H1 (cell line): ENCODE measurements at regions not wholly inside any gene's neighbourhood (a gene's known extent, or its start where the extent isn't known, plus 50 kb on each side); places are given as distances from the start of the nearest gene placed in this dataset.
A peak's percentile ranks its signal among the peaks of the same experiment; 100 is the strongest.

Source experiments
- CTCF ChIA-PET: fragments of 300-600 bp; sonication (Branson Sonifier 250); formaldehyde crosslinking; loops from one replicate; lab custom pipeline; 2021; ENCODE audit not compliant: partially characterized antibody; lab: Charles Lee
- POLR2A ChIA-PET: fragments of 300-600 bp; sonication (Branson Sonifier 250); formaldehyde crosslinking; loops from one replicate; lab custom pipeline; 2021; ENCODE audit warnings: inconsistent platforms; ENCODE audit not compliant: partially characterized antibody; lab: Charles Lee
- DNase-seq, 2 experiments: peaks; one replicate each; pipeline versions ENCODE4 v3.0.0 to v3.0.0-alpha.2; 2010 to 2022; ENCODE audit warnings: low spot score in 2 of 2, low read depth in 1 of 2, mixed read lengths in 1 of 2
- FAIRE-seq: peaks from 2 replicates; lab custom pipeline; 2011; peaks lifted over from hg19 to GRCh38; lab: Jason Lieb, UNC
- H2AFZ ChIP-seq: 2 replicates; pipeline ENCODE4 v1.8.1; 2012; ENCODE audit warnings: low read length, inconsistent platforms
- H2AK5ac ChIP-seq: 2 replicates; pipeline ENCODE4 v1.6.1; 2013; ENCODE audit warnings: low read depth, low read length
- H2BK120ac ChIP-seq: replicated peaks from 2 replicates; pipeline ENCODE3; 2013; ENCODE audit warnings: low read depth, low read length, inconsistent platforms
- H2BK12ac ChIP-seq: 2 replicates; pipeline ENCODE4 v1.6.1; 2013; ENCODE audit warnings: low read depth, low read length
- H2BK15ac ChIP-seq: 2 replicates; pipeline ENCODE4 v1.6.1; 2013; ENCODE audit warnings: low read length
- H2BK20ac ChIP-seq: 2 replicates; pipeline ENCODE4 v1.6.1; 2013; ENCODE audit warnings: low read length
- H2BK5ac ChIP-seq: 2 replicates; pipeline ENCODE4 v1.6.1; 2013; ENCODE audit warnings: low read depth, low read length
- H3K14ac ChIP-seq: 2 replicates; pipeline ENCODE4 v1.6.1; 2013; ENCODE audit warnings: inconsistent platforms; ENCODE audit not compliant: insufficient read length
- H3K18ac ChIP-seq: 2 replicates; pipeline ENCODE4 v1.6.1; 2013; ENCODE audit warnings: low read length; ENCODE audit errors: extremely low read depth
- H3K23ac ChIP-seq: 2 replicates; pipeline ENCODE4 v1.6.1; 2013; ENCODE audit warnings: inconsistent platforms; ENCODE audit not compliant: insufficient read length
- H3K23me2 ChIP-seq: 2 replicates; pipeline ENCODE4 v1.6.1; 2013; ENCODE audit warnings: low read depth, low read length
- H3K27ac ChIP-seq: 2 replicates; pipeline ENCODE4 v1.6.1; 2011; ENCODE audit warnings: low read depth, low read length, inconsistent platforms
- H3K27me3 ChIP-seq, 4 experiments: replicated peaks in 1 of 4; 1 replicate in 1 of 4; 2 replicates in 3 of 4; pipeline versions ENCODE4 v1.6.1 to v1.8.1; 2011 to 2013; ENCODE audit warnings: low read length in 3 of 4, mild to moderate bottlenecking in 3 of 4, inconsistent platforms in 2 of 4, mixed read lengths in 2 of 4, moderate library complexity in 1 of 4; ENCODE audit not compliant: control insufficient read depth in 3 of 4, insufficient read depth in 3 of 4; ENCODE audit errors: extremely low read depth in 1 of 4
- H3K36me3 ChIP-seq, 4 experiments: 2 replicates each; pipeline versions ENCODE4 v1.6.1 to v1.8.1; 2011 to 2013; ENCODE audit warnings: mild to moderate bottlenecking in 4 of 4, low read length in 3 of 4, moderate library complexity in 2 of 4, control low read depth in 1 of 4, inconsistent platforms in 1 of 4; ENCODE audit not compliant: insufficient read depth in 4 of 4, control insufficient read depth in 2 of 4
- H3K4ac ChIP-seq: replicated peaks from 2 replicates; pipeline ENCODE3; 2013; ENCODE audit warnings: low read length, low read depth, mixed read lengths, inconsistent platforms; ENCODE audit not compliant: insufficient read length
- H3K4me1 ChIP-seq, 4 experiments: replicated peaks in 1 of 4; 1 replicate in 1 of 4; 2 replicates in 3 of 4; pipeline versions ENCODE4 v1.6.1 to v1.8.1; 2011 to 2013; ENCODE audit warnings: low read length in 3 of 4, inconsistent platforms in 2 of 4, mixed read lengths in 1 of 4; ENCODE audit not compliant: insufficient read depth in 4 of 4, control insufficient read depth in 3 of 4
- H3K4me2 ChIP-seq, 2 experiments: 2 replicates each; pipeline versions ENCODE4 v1.6.1 to v1.8.1; 2011 to 2013; ENCODE audit warnings: low read depth in 2 of 2, low read length in 2 of 2, control low read depth in 1 of 2, inconsistent platforms in 1 of 2, mild to moderate bottlenecking in 1 of 2; ENCODE audit not compliant: insufficient read depth in 1 of 2
- H3K4me3 ChIP-seq, 4 experiments: fragments of 200-600, 300-600 bp in 1 of 4; sonication (generic), shearing (Covaris generic), sonication (Bioruptor Twin) in 1 of 4; 2 replicates each; pipeline versions ENCODE4 v1.5.1 to v1.8.1; 2011 to 2016; ENCODE audit warnings: low read length in 4 of 4, low read depth in 3 of 4, control low read depth in 2 of 4, inconsistent platforms in 2 of 4, mild to moderate bottlenecking in 2 of 4, mixed read lengths in 1 of 4, moderate library complexity in 1 of 4; ENCODE audit not compliant: insufficient read depth in 2 of 4; ENCODE audit errors: extremely low read depth in 1 of 4
- H3K56ac ChIP-seq: replicated peaks from 2 replicates; pipeline ENCODE3; 2013; ENCODE audit warnings: low read depth, mild to moderate bottlenecking, mixed read lengths, low read length, inconsistent platforms; ENCODE audit not compliant: insufficient read length
- H3K79me1 ChIP-seq: 2 replicates; pipeline ENCODE4 v1.6.1; 2013; ENCODE audit warnings: low read depth, low read length, control low read depth
- H3K79me2 ChIP-seq, 2 experiments: 2 replicates each; pipeline versions ENCODE4 v1.6.1 to v1.8.1; 2012 to 2013; ENCODE audit warnings: low read length in 2 of 2, mild to moderate bottlenecking in 2 of 2, inconsistent platforms in 1 of 2; ENCODE audit not compliant: insufficient read depth in 2 of 2, control insufficient read depth in 1 of 2
- H3K9ac ChIP-seq, 4 experiments: replicated peaks in 1 of 4; 1 replicate in 1 of 4; 2 replicates in 3 of 4; pipeline versions ENCODE4 v1.6.1 to v1.8.1; 2011 to 2013; ENCODE audit warnings: low read depth in 3 of 4, low read length in 3 of 4, control low read depth in 2 of 4, mild to moderate bottlenecking in 2 of 4, moderate library complexity in 2 of 4, inconsistent platforms in 1 of 4; ENCODE audit errors: extremely low read depth in 1 of 4
- H3K9me3 ChIP-seq, 2 experiments: 2 replicates each; pipeline versions ENCODE4 v1.6.1 to v1.8.1; 2012 to 2013; ENCODE audit warnings: mild to moderate bottlenecking in 2 of 2, moderate library complexity in 2 of 2, control low read depth in 1 of 2, inconsistent platforms in 1 of 2, low read depth in 1 of 2, low read length in 1 of 2, mixed read lengths in 1 of 2; ENCODE audit not compliant: insufficient read depth in 2 of 2
- H4K20me1 ChIP-seq, 2 experiments: replicated peaks in 1 of 2; 2 replicates each; pipeline versions ENCODE3 to v1.8.1; 2011 to 2013; ENCODE audit warnings: inconsistent platforms in 2 of 2, low read length in 2 of 2, mild to moderate bottlenecking in 1 of 2; ENCODE audit not compliant: insufficient read depth in 2 of 2, control insufficient read depth in 1 of 2
- H4K5ac ChIP-seq: 2 replicates; pipeline ENCODE4 v1.6.1; 2013; ENCODE audit warnings: low read length, low read depth, mixed read lengths, inconsistent platforms; ENCODE audit not compliant: insufficient read length
- H4K8ac ChIP-seq: 2 replicates; pipeline ENCODE4 v1.8.0; 2013; ENCODE audit warnings: mild to moderate bottlenecking, moderate library complexity, low read length, inconsistent platforms; ENCODE audit not compliant: insufficient read depth; ENCODE audit errors: extremely low read depth
- H4K91ac ChIP-seq: replicated peaks from 2 replicates; pipeline ENCODE3; 2013; ENCODE audit warnings: low read length, mixed read lengths, inconsistent platforms; ENCODE audit not compliant: insufficient read length
- BCL11A ChIP-seq, 2 experiments: IDR thresholded peaks; one replicate each; pipeline ENCODE4 v1.6.1; 2011; ENCODE audit warnings: low read depth in 2 of 2, low read length in 2 of 2, mild to moderate bottlenecking in 2 of 2
- E2F6 ChIP-seq: IDR thresholded peaks from 2 replicates; pipeline ENCODE4 v1.6.1; 2012; ENCODE audit warnings: inconsistent platforms
- HDAC2 ChIP-seq, 2 experiments: fragments of 300-600 bp in 1 of 2; sonication (generic) in 1 of 2; IDR thresholded peaks; 2 replicates each; pipeline ENCODE4 v1.6.1; 2011 to 2012; ENCODE audit warnings: low read depth in 2 of 2, low read length in 2 of 2, mild to moderate bottlenecking in 2 of 2, moderate library complexity in 2 of 2, borderline replicate concordance in 1 of 2, inconsistent platforms in 1 of 2
- KDM5A ChIP-seq: fragments of 200-600 bp; IDR thresholded peaks from 2 replicates; pipeline ENCODE4 v1.7.1; 2012; ENCODE audit warnings: mild to moderate bottlenecking, low read length, inconsistent platforms, mixed read lengths
- MAX ChIP-seq: IDR thresholded peaks from 2 replicates; pipeline ENCODE4 v1.6.1; 2012; ENCODE audit warnings: inconsistent platforms
- POU5F1 ChIP-seq: IDR thresholded peaks from 2 replicates; pipeline ENCODE4 v1.6.1; 2011; ENCODE audit warnings: low read depth, mild to moderate bottlenecking, low read length, moderate library complexity
- RFX5 ChIP-seq: IDR thresholded peaks from 2 replicates; pipeline ENCODE4 v1.6.1; 2011; ENCODE audit warnings: low read depth, low read length, improper control_type of control experiment, borderline replicate concordance
- SIRT6 ChIP-seq: IDR thresholded peaks from one replicate; pipeline ENCODE4 v1.7.1; 2012; ENCODE audit warnings: low read length, inconsistent platforms
- SP2 ChIP-seq: IDR thresholded peaks from 2 replicates; pipeline ENCODE4 v1.6.1; 2012; ENCODE audit warnings: mild to moderate bottlenecking, low read length, inconsistent platforms
- SP4 ChIP-seq: IDR thresholded peaks from 2 replicates; pipeline ENCODE4 v1.6.1; 2012; ENCODE audit warnings: low read length, inconsistent platforms
- TAF1 ChIP-seq: IDR thresholded peaks from 2 replicates; pipeline ENCODE4 v1.6.1; 2011; ENCODE audit warnings: mild to moderate bottlenecking, low read depth, low read length
- TAF7 ChIP-seq: optimal IDR thresholded peaks from 2 replicates; pipeline ENCODE3; 2011; ENCODE audit warnings: low read depth, mild to moderate bottlenecking, inconsistent platforms, low read length, moderate library complexity, borderline replicate concordance
- TCF12 ChIP-seq: IDR thresholded peaks from 2 replicates; pipeline ENCODE4 v1.6.1; 2011; ENCODE audit warnings: low read depth, mild to moderate bottlenecking, low read length
- TEAD4 ChIP-seq: IDR thresholded peaks from 2 replicates; pipeline ENCODE4 v1.6.1; 2012; ENCODE audit warnings: low read depth, low read length, inconsistent platforms, mixed read lengths
- WGBS, 2 experiments: shearing (Covaris generic) in 1 of 2; methylation state at CpG; one replicate each; pipeline versions ENCODE4 v1.1.6 to v1.1.7; 2013 to 2015; ENCODE audit warnings: low lambda C conversion rate in 2 of 2, mixed read lengths in 2 of 2, inconsistent platforms in 1 of 2, low coverage in 1 of 2, missing lambda C conversion rate in 1 of 2; ENCODE audit not compliant: insufficient replicate concordance in 2 of 2, insufficient coverage in 1 of 2, insufficient read length in 1 of 2; ENCODE audit errors: extremely low coverage in 1 of 2, missing lambda C conversion rate in 1 of 2; 5-methylcytosine and 5-hydroxymethylcytosine counted together

- POLR2A ChIA-PET: no interaction called here
- Histone ChIP-seq H2BK15ac (no peak overlapping the region), H3K9me3 (no peaks in the 10 kb centered on the region), H3K27ac (no peak overlapping the region), H2AFZ (0 out of 2 replicates have a peak overlapping the region, but pooled peaks have one; percentile 33), H4K5ac (no peak overlapping the region), H3K79me2 (no peaks in the 10 kb centered on the region), H3K56ac (no peak overlapping the region), H3K14ac (no peak overlapping the region), H3K36me3 (no peaks in the 10 kb centered on the region), H3K79me1 (no peaks in the 10 kb centered on the region), H4K91ac (no peak overlapping the region), H2BK20ac (no peak overlapping the region), H3K4me3 (no peak overlapping the region), H3K4ac (no peak overlapping the region), H4K8ac (no peak overlapping the region), H3K18ac (no peak overlapping the region), H3K9ac (no peak overlapping the region), H3K27me3 (no peaks in the 10 kb centered on the region), H3K4me1 (no peaks in the 10 kb centered on the region), H2BK120ac (no peak overlapping the region), H2BK5ac (no peak overlapping the region), H3K23me2 (no peaks in the 10 kb centered on the region), H3K4me2 (no peak overlapping the region), H4K20me1 (no peaks in the 10 kb centered on the region), H3K23ac (no peak overlapping the region), H2BK12ac (no peak overlapping the region), H2AK5ac (no peak overlapping the region)
- CTCF ChIA-PET: interaction anchor here (1.1 to 1.7 kb wide), 2 partner anchors 11 to 55 kb away, joined by 3 to 12 read pairs; no protein-coding TSS in a partner anchor
- DNase-seq: peak in 1 of 2 experiments; percentile 43
- no peak for FAIRE-seq
- WGBS, 2 experiments: 79% methylated on average over 5 of the region's 6 CpGs; no CpG with 5 or more reads in 1 of the 2 experiments
- TF ChIP-seq SP2 (no peak), TCF12 (no peak), RFX5 (no peak), MAX (no peak), TEAD4 (no peak), SP4 (no peak), HDAC2 (IDR thresholded peaks at IDR 0.05; ENCODE audit: borderline replicate concordance in 1 of 2, low read depth in 2 of 2, low read length in 2 of 2) (no peak), POU5F1 (no peak), TAF1 (no peak), E2F6 (no peak), BCL11A (IDR thresholded peaks at IDR 0.05; ENCODE audit: low read depth in 2 of 2, low read length in 2 of 2) (no peak), KDM5A (no peak), TAF7 (no peak), SIRT6 (no peak)
Observed at GRCh38 chr20:23255716-23256385, 94.7 kb upstream of the NXT1 start.
